MM.1S (cell line): ENCODE measurements at regions not wholly inside any gene's neighbourhood (a gene's known extent, or its start where the extent isn't known, plus 50 kb on each side); places are given as distances from the start of the nearest gene placed in this dataset.

Experiments
- DNase-seq: peaks from one replicate; pipeline ENCODE4 v3.0.0-alpha.2; 2015
- H2AFZ ChIP-seq: fragments of 300-600 bp; sonication (generic); 2 replicates; pipeline ENCODE4 v1.6.0; 2016; ENCODE audit warnings: antibody characterized with exemption, low read length
- H3F3A ChIP-seq: fragments of 300-600 bp; sonication (generic); 2 replicates; pipeline ENCODE4 v1.6.1; 2016; ENCODE audit warnings: mild to moderate bottlenecking, antibody characterized with exemption, low read length, moderate library complexity, mixed read lengths; ENCODE audit not compliant: insufficient read depth
- H3K27ac ChIP-seq: fragments of 300-600 bp; sonication (generic); 2 replicates; pipeline ENCODE4 v1.5.1; 2016; ENCODE audit warnings: mild to moderate bottlenecking, low read length
- H3K27me3 ChIP-seq: fragments of 300-600 bp; sonication (generic); replicated peaks from 2 replicates; pipeline ENCODE4 v1.6.0; 2016; ENCODE audit warnings: low read length; ENCODE audit not compliant: insufficient read depth
- H3K36me3 ChIP-seq: fragments of 300-600 bp; sonication (generic); replicated peaks from 2 replicates; pipeline ENCODE4 v1.6.1; 2016; ENCODE audit warnings: mild to moderate bottlenecking, low read length, mixed read lengths; ENCODE audit not compliant: insufficient read depth
- H3K4me1 ChIP-seq: fragments of 300-600 bp; sonication (generic); 2 replicates; pipeline ENCODE4 v1.6.1; 2016; ENCODE audit warnings: low read length, mixed read lengths
- H3K4me2 ChIP-seq: fragments of 300-600 bp; sonication (generic); 2 replicates; pipeline ENCODE4 v1.6.0; 2016; ENCODE audit warnings: low read depth, low read length
- H3K4me3 ChIP-seq: fragments of 300-600 bp; sonication (generic); 2 replicates; pipeline ENCODE4 v1.5.1; 2016; ENCODE audit warnings: low read length, mixed read lengths
- H3K79me2 ChIP-seq: fragments of 300-600 bp; sonication (generic); 2 replicates; pipeline ENCODE4 v1.6.1; 2016; ENCODE audit warnings: mixed run types, low read length, mixed read lengths
- H3K9ac ChIP-seq: fragments of 300-600 bp; sonication (generic); 2 replicates; pipeline ENCODE4 v1.6.1; 2016; ENCODE audit warnings: low read length, mixed read lengths
- H3K9me2 ChIP-seq: fragments of 300-600 bp; sonication (generic); replicated peaks from 2 replicates; pipeline ENCODE4 v1.6.1; 2016; ENCODE audit warnings: mild to moderate bottlenecking, low read length, mixed read lengths; ENCODE audit not compliant: insufficient read depth
- H3K9me3 ChIP-seq: fragments of 300-600 bp; sonication (generic); replicated peaks from 2 replicates; pipeline ENCODE4 v1.6.1; 2016; ENCODE audit warnings: mild to moderate bottlenecking, low read length, mixed read lengths; ENCODE audit not compliant: insufficient read depth
- H4K20me1 ChIP-seq: fragments of 300-600 bp; sonication (generic); 2 replicates; pipeline ENCODE4 v1.6.1; 2016; ENCODE audit warnings: mild to moderate bottlenecking, low read length, moderate library complexity, mixed read lengths; ENCODE audit not compliant: insufficient read depth
- CTCF ChIP-seq: fragments of 300-600 bp; sonication (generic); IDR thresholded peaks from 2 replicates; pipeline ENCODE4 v1.5.1; 2016; ENCODE audit warnings: antibody characterized with exemption, low read length, mixed read lengths
- EZH2 ChIP-seq: fragments of 300-600 bp; sonication (generic); optimal IDR thresholded peaks from 2 replicates; pipeline ENCODE3; 2017; ENCODE audit warnings: low read depth, mild to moderate bottlenecking, antibody characterized with exemption, low read length, mixed read lengths
- EZH2phosphoT487 ChIP-seq: fragments of 300-600 bp; sonication (generic); IDR thresholded peaks from 2 replicates; pipeline ENCODE4 v1.6.1; 2018; ENCODE audit warnings: antibody characterized with exemption, low read length

GRCh38 chr3:3689601-3690375, 109.4 kb upstream of the LRRN1 start:
- H3K79me2 ChIP-seq, result no peaks in the 10 kb centered on the region
- no peak overlapping the region for H2AFZ ChIP-seq
- H3K9ac ChIP-seq, result no peak overlapping the region
- no peaks in the 10 kb centered on the region; the same call in 1 of the 2 replicates for H3K9me2 ChIP-seq
- no peak overlapping the region for H3K27ac ChIP-seq
- H3K4me1 ChIP-seq, result no peaks in the 10 kb centered on the region
- no peak overlapping the region for H3K4me3 ChIP-seq
- no peaks in the 10 kb centered on the region for H3F3A ChIP-seq
- H3K36me3 ChIP-seq, result no peaks in the 10 kb centered on the region
- TF ChIP-seq EZH2phosphoT487 (no peak), CTCF (no peak), EZH2 (no peak)
- no peaks in the 10 kb centered on the region for H3K27me3 ChIP-seq
- no peak for DNase-seq
- H3K9me3 ChIP-seq, result no peaks in the 10 kb centered on the region
- H3K4me2 ChIP-seq, result no peak overlapping the region
- H4K20me1 ChIP-seq, result no peaks in the 10 kb centered on the region

GRCh38 chr3:3686907-3687648, 112.2 kb upstream of the LRRN1 start:
- DNase-seq, result no peak
- no peaks in the 10 kb centered on the region for H3K4me1 ChIP-seq
- no peaks in the 10 kb centered on the region for H3K27me3 ChIP-seq
- no peak overlapping the region for H2AFZ ChIP-seq
- H3F3A ChIP-seq, result no peaks in the 10 kb centered on the region
- H3K9ac ChIP-seq, result no peak overlapping the region
- H3K9me2 ChIP-seq, result no peaks in the 10 kb centered on the region; the same call in 1 of the 2 replicates
- H3K79me2 ChIP-seq, result no peaks in the 10 kb centered on the region
- no peak overlapping the region for H3K27ac ChIP-seq
- no peaks in the 10 kb centered on the region for H4K20me1 ChIP-seq
- no peak for TF ChIP-seq EZH2phosphoT487
- no peak for TF ChIP-seq EZH2
- no peak for TF ChIP-seq CTCF
- no peaks in the 10 kb centered on the region for H3K36me3 ChIP-seq
- H3K9me3 ChIP-seq, result no peaks in the 10 kb centered on the region
- no peak overlapping the region for H3K4me2 ChIP-seq
- no peak overlapping the region for H3K4me3 ChIP-seq

GRCh38 chr3:3685721-3686120, 113.5 kb upstream of the LRRN1 start:
- no peaks in the 10 kb centered on the region for H3K27me3 ChIP-seq
- H3K27ac ChIP-seq, result no peak overlapping the region
- no peaks in the 10 kb centered on the region for H3K79me2 ChIP-seq
- no peaks in the 10 kb centered on the region; the same call in 1 of the 2 replicates for H3K9me2 ChIP-seq
- no peaks in the 10 kb centered on the region for H3K36me3 ChIP-seq
- no peak overlapping the region for H3K9ac ChIP-seq
- no peak overlapping the region for H3K4me2 ChIP-seq
- H2AFZ ChIP-seq, result no peak overlapping the region
- TF ChIP-seq CTCF (no peak), EZH2phosphoT487 (no peak), EZH2 (no peak)
- no peaks in the 10 kb centered on the region for H3K4me1 ChIP-seq
- no peak overlapping the region for H3K4me3 ChIP-seq
- no peak for DNase-seq
- no peaks in the 10 kb centered on the region for H4K20me1 ChIP-seq
- no peaks in the 10 kb centered on the region for H3F3A ChIP-seq
- H3K9me3 ChIP-seq, result no peaks in the 10 kb centered on the region
